ENCODE measurements at regions not wholly inside any gene's neighbourhood (a gene's known extent, or its start where the extent isn't known, plus 50 kb on each side); places are given as distances from the start of the nearest gene placed in this dataset.
"Not testable (repeated sequence)": the region's sequence is repeated elsewhere in the genome, so short reads cannot be mapped to it uniquely, and the experiment has no call there.

DNA sequence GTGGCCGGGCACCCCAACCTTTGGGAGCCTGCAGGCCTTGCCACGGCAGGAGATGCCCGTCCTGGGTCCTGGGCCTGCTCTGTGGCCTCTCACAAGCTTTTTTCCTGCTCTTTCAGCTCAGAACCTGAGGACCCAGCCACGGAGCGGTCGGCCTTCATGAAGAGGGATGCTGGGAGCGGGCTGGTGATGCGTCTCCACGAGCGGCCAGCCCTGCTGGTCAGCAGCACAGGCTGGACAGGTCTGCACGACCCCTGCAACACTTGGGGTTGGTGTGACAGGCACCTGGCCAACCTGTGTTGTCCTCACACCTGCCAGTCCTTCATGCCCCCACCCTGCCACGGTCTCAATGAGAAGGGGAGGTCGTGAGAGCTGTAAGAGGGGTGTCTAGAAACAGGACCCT lies 170.0 kb downstream of the ADRA2C start:
- Histone ChIP-seq H3K4me1 (no peaks in the 10 kb centered on the region), H3K9me3 (replicated peaks) (no peaks in the 10 kb centered on the region), H3K27me3 (ENCODE audit: low read depth) (peaks cover 8% of the 10 kb centered on the region), H3K27ac (replicated peaks) (no peak overlapping the region), H3K36me3 (no peaks in the 10 kb centered on the region), H3K4me3 (no peak overlapping the region)
- DNase-seq = no peak
- intact Hi-C loops (cut with micrococcal nuclease) = no loop called here
- TF ChIP-seq, protein P1, sequence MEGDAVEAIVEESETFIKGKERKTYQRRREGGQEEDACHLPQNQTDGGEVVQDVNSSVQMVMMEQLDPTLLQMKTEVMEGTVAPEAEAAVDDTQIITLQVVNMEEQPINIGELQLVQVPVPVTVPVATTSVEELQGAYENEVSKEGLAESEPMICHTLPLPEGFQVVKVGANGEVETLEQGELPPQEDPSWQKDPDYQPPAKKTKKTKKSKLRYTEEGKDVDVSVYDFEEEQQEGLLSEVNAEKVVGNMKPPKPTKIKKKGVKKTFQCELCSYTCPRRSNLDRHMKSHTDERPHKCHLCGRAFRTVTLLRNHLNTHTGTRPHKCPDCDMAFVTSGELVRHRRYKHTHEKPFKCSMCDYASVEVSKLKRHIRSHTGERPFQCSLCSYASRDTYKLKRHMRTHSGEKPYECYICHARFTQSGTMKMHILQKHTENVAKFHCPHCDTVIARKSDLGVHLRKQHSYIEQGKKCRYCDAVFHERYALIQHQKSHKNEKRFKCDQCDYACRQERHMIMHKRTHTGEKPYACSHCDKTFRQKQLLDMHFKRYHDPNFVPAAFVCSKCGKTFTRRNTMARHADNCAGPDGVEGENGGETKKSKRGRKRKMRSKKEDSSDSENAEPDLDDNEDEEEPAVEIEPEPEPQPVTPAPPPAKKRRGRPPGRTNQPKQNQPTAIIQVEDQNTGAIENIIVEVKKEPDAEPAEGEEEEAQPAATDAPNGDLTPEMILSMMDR (IDR thresholded peaks at IDR 0.05; ENCODE audit: borderline replicate concordance) = no peak

DNA sequence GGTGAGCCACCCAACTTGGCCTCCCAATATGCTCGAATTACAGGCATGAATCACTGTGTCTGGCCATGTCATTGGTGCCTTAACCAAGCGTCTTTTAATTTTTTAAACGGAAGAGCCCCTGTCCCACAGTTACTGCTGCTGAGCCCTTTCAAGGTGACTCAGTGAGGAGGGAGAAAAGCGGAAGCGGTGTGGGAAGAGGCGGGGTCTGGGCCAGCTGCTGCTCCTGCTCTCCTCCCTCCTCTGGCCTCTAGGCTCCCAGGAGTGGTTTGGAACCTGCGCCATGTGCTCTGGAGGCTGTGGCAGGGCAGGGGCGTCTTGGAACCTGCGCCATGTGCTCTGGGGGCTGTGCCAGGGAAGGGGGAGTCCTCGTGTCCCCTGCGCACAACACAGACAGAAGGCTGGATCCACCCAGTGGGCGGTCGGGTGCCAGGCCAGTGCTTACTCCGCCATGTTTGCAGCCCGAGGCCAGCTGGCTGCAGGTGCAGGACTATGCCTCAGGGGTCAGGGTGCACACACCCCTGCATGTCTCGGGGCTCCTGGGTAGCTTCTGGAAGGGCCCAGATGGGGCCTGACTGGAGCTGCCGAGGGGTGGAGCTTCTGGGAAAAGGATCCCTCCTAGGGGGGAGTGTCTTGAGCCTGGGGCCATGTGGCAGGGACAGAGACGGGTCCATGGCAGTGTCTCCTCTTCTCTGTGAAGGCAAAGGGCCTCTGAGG lies 171.8 kb downstream of the ADRA2C start:
- H3K9me3 ChIP-seq (replicated peaks); intact Hi-C loops (cut with micrococcal nuclease); H3K27me3 ChIP-seq (ENCODE audit: low read depth); H3K4me1 ChIP-seq; DNase-seq; H3K27ac ChIP-seq (replicated peaks); H3K4me3 ChIP-seq; H3K36me3 ChIP-seq: not testable (repeated sequence)

DNA sequence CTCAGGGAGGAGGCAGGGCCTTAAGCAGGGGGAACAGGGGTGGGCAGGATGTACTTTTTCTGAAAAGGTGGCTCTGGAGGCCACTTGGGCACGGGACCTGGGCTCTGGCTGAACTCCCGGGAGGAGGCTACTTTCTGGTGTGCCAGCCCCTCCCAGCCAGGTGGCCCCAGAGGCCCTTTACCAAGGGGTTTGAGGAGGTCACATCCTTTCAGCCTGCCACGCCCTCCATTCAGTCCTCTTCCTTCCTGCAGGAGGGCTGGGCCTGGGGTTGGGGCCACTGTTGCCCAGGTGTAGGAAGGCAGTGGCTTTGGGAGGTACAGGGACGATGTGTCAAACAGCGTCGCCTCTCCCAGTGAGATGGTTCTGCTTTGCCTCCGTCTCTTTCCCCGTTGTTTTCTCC lies 172.5 kb downstream of the ADRA2C start:
- H3K4me3 ChIP-seq; H3K27me3 ChIP-seq (ENCODE audit: low read depth); H3K36me3 ChIP-seq; H3K27ac ChIP-seq (replicated peaks); intact Hi-C loops (cut with micrococcal nuclease); H3K4me1 ChIP-seq; DNase-seq; H3K9me3 ChIP-seq (replicated peaks): not testable (repeated sequence)

DNA sequence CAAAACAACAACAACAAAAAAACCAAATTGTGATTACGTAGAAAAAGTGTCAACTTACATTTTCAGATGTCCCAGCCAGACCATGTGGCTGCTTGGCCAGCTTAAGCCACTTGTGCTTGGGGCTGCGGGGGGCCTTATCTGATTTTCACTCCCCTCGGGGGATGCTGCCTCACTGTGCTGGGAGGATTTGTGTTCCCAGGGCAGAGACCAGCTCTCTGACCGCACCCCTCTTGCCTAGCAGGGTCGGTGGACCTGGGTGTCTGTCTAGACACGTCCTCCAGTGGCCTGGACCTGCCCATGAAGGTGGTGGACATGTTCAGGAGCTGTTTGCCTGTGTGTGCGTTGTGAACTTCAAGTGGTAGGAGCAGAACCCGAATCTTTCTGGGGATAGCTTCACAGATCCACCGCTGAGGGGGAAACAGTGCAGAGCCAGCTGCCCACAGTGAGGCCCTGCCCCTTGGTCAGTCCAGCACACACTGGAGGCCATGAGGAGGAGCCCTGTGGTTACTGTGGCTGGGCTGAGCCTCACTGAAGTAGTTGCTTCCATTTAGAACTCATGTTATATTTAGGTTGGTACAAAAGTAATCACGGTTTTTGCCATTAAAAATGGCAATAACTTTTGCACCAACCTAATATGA lies 173.9 kb downstream of the ADRA2C start:
- H3K4me1 ChIP-seq; H3K4me3 ChIP-seq; DNase-seq; H3K27ac ChIP-seq (replicated peaks); H3K36me3 ChIP-seq; intact Hi-C loops (cut with micrococcal nuclease); H3K9me3 ChIP-seq (replicated peaks); H3K27me3 ChIP-seq (ENCODE audit: low read depth): not testable (repeated sequence)

DNA sequence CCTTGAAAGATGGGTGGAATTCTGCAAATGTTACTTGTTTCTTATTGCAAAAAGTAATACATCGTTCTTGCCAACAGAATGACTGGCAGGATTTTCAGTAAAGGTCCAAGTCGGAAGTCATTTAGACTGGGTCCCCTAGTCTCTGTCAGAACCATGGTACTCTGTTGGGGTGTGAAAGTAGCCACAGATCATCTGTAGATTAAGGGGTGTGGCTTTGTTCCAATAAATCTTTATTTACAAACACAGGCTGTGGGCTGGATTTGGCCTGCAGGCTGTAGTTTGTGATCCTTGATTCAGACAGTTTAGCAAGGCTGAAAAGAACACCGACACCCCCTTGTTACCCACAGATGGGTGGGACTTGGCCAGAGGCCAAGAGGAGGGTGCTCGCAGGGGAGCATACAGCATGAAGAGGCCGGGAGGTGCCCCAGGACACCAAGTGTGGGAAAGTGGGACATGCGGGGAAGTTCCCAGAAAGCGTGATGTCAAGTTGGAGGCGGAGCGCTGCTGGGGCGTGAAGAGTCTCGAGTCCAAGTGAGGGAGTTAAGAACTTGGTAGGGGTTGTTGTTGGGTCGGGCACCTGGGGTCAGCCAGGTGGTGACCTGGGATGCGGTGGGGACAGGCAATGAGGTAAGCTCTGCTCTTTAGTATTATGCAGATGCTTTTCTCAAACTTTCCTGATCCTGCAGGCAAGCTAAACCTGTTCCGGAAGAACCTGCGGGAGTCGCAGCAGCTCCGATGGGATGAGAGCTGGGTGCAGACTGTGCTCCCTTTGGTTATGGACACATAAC lies 175.7 kb downstream of the ADRA2C start:
- H3K27ac ChIP-seq (replicated peaks); DNase-seq; H3K27me3 ChIP-seq (ENCODE audit: low read depth); H3K36me3 ChIP-seq; intact Hi-C loops (cut with micrococcal nuclease); H3K9me3 ChIP-seq (replicated peaks); H3K4me1 ChIP-seq; H3K4me3 ChIP-seq: not testable (repeated sequence)

DNA sequence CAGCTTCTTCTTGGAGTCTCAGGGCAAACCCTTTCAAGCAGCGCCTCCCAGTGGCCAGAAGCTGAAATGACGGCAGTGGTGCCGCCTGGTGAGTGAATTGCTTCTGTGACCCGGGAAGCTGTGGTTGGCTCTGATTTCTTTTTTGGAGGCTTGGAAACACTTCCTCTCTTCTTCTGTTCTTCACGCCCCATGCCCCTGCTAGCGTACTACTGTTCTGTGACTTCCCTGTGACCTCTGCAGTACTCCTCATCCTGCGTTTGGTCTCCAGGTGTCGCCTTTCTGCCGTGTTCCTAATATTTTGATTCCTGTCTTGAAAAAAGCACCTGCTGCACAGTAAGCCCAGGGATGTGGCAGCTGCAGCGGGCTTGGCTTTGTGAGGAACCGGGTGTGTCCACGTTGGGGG lies 176.4 kb downstream of the ADRA2C start:
- intact Hi-C loops (cut with micrococcal nuclease); H3K4me1 ChIP-seq; H3K9me3 ChIP-seq (replicated peaks); H3K36me3 ChIP-seq; H3K4me3 ChIP-seq; H3K27me3 ChIP-seq (ENCODE audit: low read depth); H3K27ac ChIP-seq (replicated peaks): not testable (repeated sequence)
- TF ChIP-seq, protein P1 (IDR thresholded peaks at IDR 0.05; ENCODE audit: borderline replicate concordance) = peak; percentile 70
- DNase-seq = peak; percentile 52

DNA sequence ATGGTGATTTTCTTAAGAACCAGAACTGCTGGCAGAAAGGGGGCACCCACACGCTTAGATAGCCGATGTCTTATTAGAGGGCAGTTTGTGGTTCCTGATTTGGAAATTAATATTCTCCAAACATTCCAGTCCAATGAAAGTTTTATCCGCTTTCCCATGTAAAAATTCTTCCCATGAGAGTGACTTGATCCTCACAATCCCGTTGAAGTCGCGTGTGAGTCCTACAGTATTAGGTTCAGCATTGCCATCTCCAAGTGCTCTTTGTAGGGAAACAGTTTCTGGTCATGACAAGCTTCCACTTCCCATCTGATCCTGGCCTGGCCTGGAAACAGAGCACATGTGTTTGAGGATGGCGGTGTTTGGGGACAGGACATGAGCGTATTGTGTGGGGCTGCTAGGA lies 176.9 kb downstream of the ADRA2C start:
- H3K36me3 ChIP-seq; intact Hi-C loops (cut with micrococcal nuclease); DNase-seq: not testable (repeated sequence)

More for the DNA sequence above, 176.9 kb downstream of the ADRA2C start:
- not testable (repeated sequence) for H3K27me3 ChIP-seq (ENCODE audit: low read depth); H3K4me1 ChIP-seq; H3K4me3 ChIP-seq; H3K27ac ChIP-seq (replicated peaks); H3K9me3 ChIP-seq (replicated peaks)

All from left ventricle myocardium inferior (tissue), 1 donor.